ENCODE measurements at regions not wholly inside any gene's neighbourhood (a gene's known extent, or its start where the extent isn't known, plus 50 kb on each side); places are given as distances from the start of the nearest gene placed in this dataset.

DNA sequence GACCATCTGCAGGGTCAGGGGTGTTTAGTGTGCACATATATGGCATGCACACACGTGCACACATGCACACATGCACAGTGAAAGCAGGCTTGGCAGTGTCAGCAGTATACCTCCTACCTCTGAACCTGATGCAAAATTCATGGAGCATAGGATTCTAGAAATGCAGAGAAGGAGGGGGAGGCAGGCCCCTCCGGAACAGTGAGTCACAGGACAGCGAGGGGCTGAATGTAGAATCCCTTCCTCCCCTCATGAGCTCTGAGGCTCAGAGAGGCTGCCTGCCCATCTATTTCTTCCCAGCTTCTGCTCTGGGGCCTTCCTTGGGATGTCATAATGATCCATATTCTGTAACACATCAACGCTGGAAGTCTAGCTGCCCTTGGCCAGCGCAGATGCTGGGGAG is 66.7 kb upstream of the NECTIN1 start:
- no peak overlapping the region for H3K4me3 Mint-ChIP-seq
- ATAC-seq (ENCODE audit: poor library complexity) = no peak
- ChIA-PET CTCF (no interaction called here), POLR2A (no interaction called here)
- Histone ChIP-seq H3K9me3 (ENCODE audit: control insufficient read depth in 1 of 2, insufficient read depth in 1 of 2, low read length in 2 of 2) (no peaks in the 10 kb centered on the region), H3K27me3 (ENCODE audit: control insufficient read depth in 1 of 2, insufficient read depth in 2 of 2, low read length in 2 of 2) (peaks cover 0 to 6% of the 10 kb centered on the region in 2 experiments), H3K4me3 (ENCODE audit: low read length) (no peak overlapping the region), H3K36me3 (ENCODE audit: insufficient read depth, low read length) (no peaks in the 10 kb centered on the region), H3K27ac (ENCODE audit: low read depth in 1 of 2, low read length in 2 of 2) (no peak overlapping the region), H3K4me1 (ENCODE audit: insufficient read depth, low read length) (no peaks in the 10 kb centered on the region)
- no peak for DNase-seq
- H3K36me3 Mint-ChIP-seq (ENCODE audit: low read depth) = no peaks in the 10 kb centered on the region
- H3K9me3 Mint-ChIP-seq = no peaks in the 10 kb centered on the region
- H3K27me3 Mint-ChIP-seq = peaks cover 42% of the 10 kb centered on the region
- H3K4me1 Mint-ChIP-seq (ENCODE audit: low read depth) = no peaks in the 10 kb centered on the region
- no peak overlapping the region for H3K27ac Mint-ChIP-seq
- intact Hi-C loops (cut with DNase I, micrococcal nuclease) = no loop called here
- TF ChIP-seq, protein P1, sequence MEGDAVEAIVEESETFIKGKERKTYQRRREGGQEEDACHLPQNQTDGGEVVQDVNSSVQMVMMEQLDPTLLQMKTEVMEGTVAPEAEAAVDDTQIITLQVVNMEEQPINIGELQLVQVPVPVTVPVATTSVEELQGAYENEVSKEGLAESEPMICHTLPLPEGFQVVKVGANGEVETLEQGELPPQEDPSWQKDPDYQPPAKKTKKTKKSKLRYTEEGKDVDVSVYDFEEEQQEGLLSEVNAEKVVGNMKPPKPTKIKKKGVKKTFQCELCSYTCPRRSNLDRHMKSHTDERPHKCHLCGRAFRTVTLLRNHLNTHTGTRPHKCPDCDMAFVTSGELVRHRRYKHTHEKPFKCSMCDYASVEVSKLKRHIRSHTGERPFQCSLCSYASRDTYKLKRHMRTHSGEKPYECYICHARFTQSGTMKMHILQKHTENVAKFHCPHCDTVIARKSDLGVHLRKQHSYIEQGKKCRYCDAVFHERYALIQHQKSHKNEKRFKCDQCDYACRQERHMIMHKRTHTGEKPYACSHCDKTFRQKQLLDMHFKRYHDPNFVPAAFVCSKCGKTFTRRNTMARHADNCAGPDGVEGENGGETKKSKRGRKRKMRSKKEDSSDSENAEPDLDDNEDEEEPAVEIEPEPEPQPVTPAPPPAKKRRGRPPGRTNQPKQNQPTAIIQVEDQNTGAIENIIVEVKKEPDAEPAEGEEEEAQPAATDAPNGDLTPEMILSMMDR (IDR thresholded peaks at IDR 0.05) = no peak

DNA sequence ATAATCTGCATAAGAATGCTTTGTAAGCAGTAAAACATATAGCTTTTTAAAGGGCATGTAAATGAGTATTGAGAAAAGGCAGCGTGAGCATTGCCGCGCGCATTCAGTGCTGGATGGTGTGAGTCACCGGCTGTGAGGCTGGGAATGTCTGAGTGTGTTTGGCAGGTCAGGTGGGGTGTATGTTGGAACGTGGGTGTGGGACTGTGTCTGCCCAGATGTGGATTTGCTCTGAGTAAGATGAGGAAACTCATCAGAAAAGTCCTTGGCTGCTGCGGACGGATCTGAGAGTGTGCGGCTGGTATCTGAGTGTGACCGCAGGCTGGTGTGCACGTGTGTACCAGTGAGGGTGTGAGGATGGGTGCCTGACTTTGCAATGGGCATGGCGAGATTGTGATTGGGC is 66.2 kb upstream of the NECTIN1 start:
- H3K36me3 ChIP-seq (ENCODE audit: insufficient read depth, low read length) = no peaks in the 10 kb centered on the region
- peaks cover 0 to 6% of the 10 kb centered on the region in 2 experiments for H3K27me3 ChIP-seq (ENCODE audit: control insufficient read depth in 1 of 2, insufficient read depth in 2 of 2, low read length in 2 of 2)
- ATAC-seq (ENCODE audit: poor library complexity) = no peak
- intact Hi-C loops (cut with DNase I, micrococcal nuclease) = no loop called here
- H3K27ac Mint-ChIP-seq = no peak overlapping the region
- no peaks in the 10 kb centered on the region for H3K4me1 ChIP-seq (ENCODE audit: insufficient read depth, low read length)
- ChIA-PET CTCF (no interaction called here), POLR2A (no interaction called here)
- no peaks in the 10 kb centered on the region for H3K36me3 Mint-ChIP-seq (ENCODE audit: low read depth)
- H3K4me3 ChIP-seq (ENCODE audit: low read length) = no peak overlapping the region
- H3K27me3 Mint-ChIP-seq = peaks cover 45% of the 10 kb centered on the region
- no peak for DNase-seq
- TF ChIP-seq, protein P1 (IDR thresholded peaks at IDR 0.05) = no peak
- no peaks in the 10 kb centered on the region for H3K9me3 ChIP-seq (ENCODE audit: control insufficient read depth in 1 of 2, insufficient read depth in 1 of 2, low read length in 2 of 2)
- no peak overlapping the region for H3K27ac ChIP-seq (ENCODE audit: low read depth in 1 of 2, low read length in 2 of 2)
- H3K4me1 Mint-ChIP-seq (ENCODE audit: low read depth) = no peaks in the 10 kb centered on the region
- H3K4me3 Mint-ChIP-seq = no peak overlapping the region
- H3K9me3 Mint-ChIP-seq = no peaks in the 10 kb centered on the region

DNA sequence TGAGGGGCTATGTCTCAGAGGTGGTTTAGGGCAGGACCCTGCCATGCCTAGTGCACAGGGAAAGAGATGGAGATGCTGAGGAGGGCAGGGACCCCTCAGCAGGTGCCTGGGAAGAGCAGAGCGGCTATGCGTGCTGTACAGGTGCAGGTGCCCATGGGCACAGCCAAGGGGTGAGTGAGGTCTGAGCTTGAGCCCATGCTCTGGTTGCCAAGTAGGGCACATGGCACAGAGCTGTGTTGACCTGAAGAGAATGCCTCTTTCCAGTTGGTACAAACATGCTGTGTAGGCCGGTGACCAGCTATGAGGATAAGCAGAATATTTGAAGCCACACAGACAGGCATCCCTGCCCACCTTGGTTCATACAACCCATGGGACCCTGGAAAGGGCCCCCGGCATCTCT is 65.8 kb upstream of the NECTIN1 start:
- Mint-ChIP-seq H3K9me3 (no peaks in the 10 kb centered on the region), H3K4me1 (ENCODE audit: low read depth) (no peaks in the 10 kb centered on the region), H3K27ac (no peak overlapping the region), H3K27me3 (peaks cover 45% of the 10 kb centered on the region), H3K4me3 (no peak overlapping the region), H3K36me3 (ENCODE audit: low read depth) (no peaks in the 10 kb centered on the region)
- TF ChIP-seq, protein P1 (IDR thresholded peaks at IDR 0.05) = no peak
- DNase-seq = no peak
- no peak overlapping the region for H3K27ac ChIP-seq (ENCODE audit: low read depth in 1 of 2, low read length in 2 of 2)
- no peaks in the 10 kb centered on the region for H3K4me1 ChIP-seq (ENCODE audit: insufficient read depth, low read length)
- no peak overlapping the region for H3K4me3 ChIP-seq (ENCODE audit: low read length)
- no peaks in the 10 kb centered on the region for H3K36me3 ChIP-seq (ENCODE audit: insufficient read depth, low read length)
- ChIA-PET POLR2A (no interaction called here), CTCF (no interaction called here)
- peaks cover 0 to 6% of the 10 kb centered on the region in 2 experiments for H3K27me3 ChIP-seq (ENCODE audit: control insufficient read depth in 1 of 2, insufficient read depth in 2 of 2, low read length in 2 of 2)
- no peak for ATAC-seq (ENCODE audit: poor library complexity)
- H3K9me3 ChIP-seq (ENCODE audit: control insufficient read depth in 1 of 2, insufficient read depth in 1 of 2, low read length in 2 of 2) = no peaks in the 10 kb centered on the region
- intact Hi-C loops (cut with DNase I, micrococcal nuclease) = no loop called here
